Cardiac septum (tissue), 1 donor: ENCODE measurements at regions not wholly inside any gene's neighbourhood (a gene's known extent, or its start where the extent isn't known, plus 50 kb on each side); places are given as distances from the start of the nearest gene placed in this dataset.
"Not testable (repeated sequence)": the region's sequence is repeated elsewhere in the genome, so short reads cannot be mapped to it uniquely, and the experiment has no call there.

ENCODE experiments used
- DNase-seq: peaks from one replicate; pipeline ENCODE4 v3.0.0-alpha.2; 2020; ENCODE audit warnings: low spot score
- intact Hi-C: fragments of 100-400 bp; cut with DNase I; formaldehyde crosslinking; loops from one replicate; pipeline ENCODE4 v1.14.0; 2022
- donor health status: DM: no; HTN: no; CAD: no.

- intact Hi-C loops: no loop called here
- DNase-seq: no peak
Observed at GRCh38 chr4:19093951-19094350, 1072.4 kb upstream of the LCORL start.

GRCh38 chr4:19092797-19093196, 1071.2 kb upstream of the LCORL start:
- DNase-seq: no peak
- intact Hi-C loops: no loop called here

GRCh38 chr4:19074036-19074435, 1052.5 kb upstream of the LCORL start:
- DNase-seq: no peak
- intact Hi-C loops: no loop called here

- no peak for DNase-seq
- intact Hi-C loops: no loop called here
Observed at GRCh38 chr4:19063662-19064061, 1042.1 kb upstream of the LCORL start.

GRCh38 chr4:19054916-19055315, 1033.4 kb upstream of the LCORL start:
- no peak for DNase-seq
- intact Hi-C loops: no loop called here

GRCh38 chr4:19051831-19052230, 1030.3 kb upstream of the LCORL start:
- intact Hi-C loops: no loop called here

GRCh38 chr4:19047279-19047880, 1025.8 kb upstream of the LCORL start:
- no peak for DNase-seq
- intact Hi-C loops: no loop called here

More at GRCh38 chr4:19051831-19052230, 1030.3 kb upstream of the LCORL start:
- no peak for DNase-seq

GRCh38 chr4:19039816-19040215, 1018.3 kb upstream of the LCORL start:
- DNase-seq: no peak

GRCh38 chr4:19038231-19038630, 1016.7 kb upstream of the LCORL start:
- no peak for DNase-seq
- intact Hi-C loops: no loop called here

More at GRCh38 chr4:19039816-19040215, 1018.3 kb upstream of the LCORL start:
- intact Hi-C loops: no loop called here

GRCh38 chr4:19033816-19034733, 1012.5 kb upstream of the LCORL start:
- intact Hi-C loops: no loop called here

GRCh38 chr4:19030536-19030935, 1009.0 kb upstream of the LCORL start:
- intact Hi-C loops: no loop called here
- no peak for DNase-seq

More at GRCh38 chr4:19033816-19034733, 1012.5 kb upstream of the LCORL start:
- no peak for DNase-seq

- no peak for DNase-seq
- intact Hi-C loops: no loop called here
Observed at GRCh38 chr4:19030048-19030447, 1008.5 kb upstream of the LCORL start.

GRCh38 chr4:19026281-19026680, 1004.7 kb upstream of the LCORL start:
- intact Hi-C loops: no loop called here
- no peak for DNase-seq

- DNase-seq: no peak
- intact Hi-C loops: no loop called here
Observed at GRCh38 chr4:19025031-19025430, 1003.5 kb upstream of the LCORL start.

GRCh38 chr4:19024047-19024446, 1002.5 kb upstream of the LCORL start:
- intact Hi-C loops: no loop called here
- no peak for DNase-seq

- DNase-seq: no peak
- intact Hi-C loops: no loop called here
Observed at GRCh38 chr4:19021617-19022016, 1000.1 kb upstream of the LCORL start.

GRCh38 chr4:19016550-19016949, 995.0 kb upstream of the LCORL start:
- DNase-seq, intact Hi-C loops: not testable (repeated sequence)

GRCh38 chr4:19014594-19014993, 993.0 kb upstream of the LCORL start:
- no peak for DNase-seq
- intact Hi-C loops: no loop called here

- no peak for DNase-seq
- intact Hi-C loops: no loop called here
Observed at GRCh38 chr4:19010761-19011160, 989.2 kb upstream of the LCORL start.

- DNase-seq: no peak
- intact Hi-C loops: no loop called here
Observed at GRCh38 chr4:19009881-19010280, 988.3 kb upstream of the LCORL start.

GRCh38 chr4:19005211-19005610, 983.7 kb upstream of the LCORL start:
- intact Hi-C loops: no loop called here
- DNase-seq: no peak
